ENCODE measurements at regions not wholly inside any gene's neighbourhood (a gene's known extent, or its start where the extent isn't known, plus 50 kb on each side); places are given as distances from the start of the nearest gene placed in this dataset.

- Histone ChIP-seq H3K9ac (ENCODE audit: low read depth in 1 of 3, low read length in 3 of 3) (no peak overlapping the region), H3K27me3 (ENCODE audit: control insufficient read depth in 3 of 3, insufficient read depth in 3 of 3, low read length in 3 of 3) (no peaks in the 10 kb centered on the region), H3K4me1 (ENCODE audit: control insufficient read depth in 3 of 3, insufficient read depth in 3 of 3, low read length in 3 of 3) (no peaks in the 10 kb centered on the region), H3K27ac (ENCODE audit: low read depth, low read length) (no peak overlapping the region), H3K36me3 (ENCODE audit: control insufficient read depth in 3 of 3, insufficient read depth in 3 of 3, low read length in 3 of 3) (no peaks in the 10 kb centered on the region), H3K9me3 (ENCODE audit: control insufficient read depth in 3 of 3, low read length in 3 of 3) (no peaks in the 10 kb centered on the region), H3K4me3 (ENCODE audit: low read length in 3 of 3) (no peak overlapping the region)
Observed at GRCh38 chr5:66345281-66345680, 201.2 kb downstream of the SREK1 start.

- Histone ChIP-seq H3K9me3 (ENCODE audit: control insufficient read depth in 3 of 3, low read length in 3 of 3) (no peaks in the 10 kb centered on the region), H3K27ac (ENCODE audit: low read depth, low read length) (no peak overlapping the region), H3K4me3 (ENCODE audit: low read length in 3 of 3) (no peak overlapping the region), H3K27me3 (ENCODE audit: control insufficient read depth in 3 of 3, insufficient read depth in 3 of 3, low read length in 3 of 3) (no peaks in the 10 kb centered on the region), H3K4me1 (ENCODE audit: control insufficient read depth in 3 of 3, insufficient read depth in 3 of 3, low read length in 3 of 3) (no peaks in the 10 kb centered on the region), H3K9ac (ENCODE audit: low read depth in 1 of 3, low read length in 3 of 3) (no peak overlapping the region), H3K36me3 (ENCODE audit: control insufficient read depth in 3 of 3, insufficient read depth in 3 of 3, low read length in 3 of 3) (no peaks in the 10 kb centered on the region)
Observed at GRCh38 chr5:66346869-66347268, 202.8 kb downstream of the SREK1 start.

- Histone ChIP-seq H3K27me3 (ENCODE audit: control insufficient read depth in 3 of 3, insufficient read depth in 3 of 3, low read length in 3 of 3) (peaks cover 0 to 4% (median 0%) of the 10 kb centered on the region in 3 donors), H3K4me3 (ENCODE audit: low read length in 3 of 3) (no peak overlapping the region), H3K36me3 (ENCODE audit: control insufficient read depth in 3 of 3, insufficient read depth in 3 of 3, low read length in 3 of 3) (no peaks in the 10 kb centered on the region), H3K27ac (ENCODE audit: low read depth, low read length) (no peak overlapping the region), H3K9ac (ENCODE audit: low read depth in 1 of 3, low read length in 3 of 3) (no peak overlapping the region), H3K4me1 (ENCODE audit: control insufficient read depth in 3 of 3, insufficient read depth in 3 of 3, low read length in 3 of 3) (no peaks in the 10 kb centered on the region), H3K9me3 (ENCODE audit: control insufficient read depth in 3 of 3, low read length in 3 of 3) (no peaks in the 10 kb centered on the region)
Observed at GRCh38 chr5:66348387-66349125, 204.5 kb downstream of the SREK1 start.

- Histone ChIP-seq H3K9ac (ENCODE audit: low read depth in 1 of 3, low read length in 3 of 3) (no peak overlapping the region), H3K36me3 (ENCODE audit: control insufficient read depth in 3 of 3, insufficient read depth in 3 of 3, low read length in 3 of 3) (no peaks in the 10 kb centered on the region), H3K27me3 (ENCODE audit: control insufficient read depth in 3 of 3, insufficient read depth in 3 of 3, low read length in 3 of 3) (peaks cover 0 to 4% (median 4%) of the 10 kb centered on the region in 3 donors), H3K4me1 (ENCODE audit: control insufficient read depth in 3 of 3, insufficient read depth in 3 of 3, low read length in 3 of 3) (no peaks in the 10 kb centered on the region), H3K27ac (ENCODE audit: low read depth, low read length) (no peak overlapping the region), H3K9me3 (ENCODE audit: control insufficient read depth in 3 of 3, low read length in 3 of 3) (no peaks in the 10 kb centered on the region), H3K4me3 (ENCODE audit: low read length in 3 of 3) (no peak overlapping the region)
Observed at GRCh38 chr5:66351813-66352212, 207.7 kb downstream of the SREK1 start.

GRCh38 chr5:66353186-66353585 lies 209.1 kb downstream of the SREK1 start:
- no peaks in the 10 kb centered on the region for H3K4me1 ChIP-seq (ENCODE audit: control insufficient read depth in 3 of 3, insufficient read depth in 3 of 3, low read length in 3 of 3)
- H3K27ac ChIP-seq (ENCODE audit: low read depth, low read length): no peak overlapping the region

GRCh38 chr5:66354422-66354821 lies 210.3 kb downstream of the SREK1 start:
- no peak overlapping the region for H3K27ac ChIP-seq (ENCODE audit: low read depth, low read length)
- H3K4me1 ChIP-seq (ENCODE audit: control insufficient read depth in 3 of 3, insufficient read depth in 3 of 3, low read length in 3 of 3): no peaks in the 10 kb centered on the region
- H3K36me3 ChIP-seq (ENCODE audit: control insufficient read depth in 3 of 3, insufficient read depth in 3 of 3, low read length in 3 of 3): no peaks in the 10 kb centered on the region
- H3K4me3 ChIP-seq (ENCODE audit: low read length in 3 of 3): no peak overlapping the region
- no peak overlapping the region for H3K9ac ChIP-seq (ENCODE audit: low read depth in 1 of 3, low read length in 3 of 3)
- peaks cover 0 to 4% (median 4%) of the 10 kb centered on the region in 3 donors for H3K27me3 ChIP-seq (ENCODE audit: control insufficient read depth in 3 of 3, insufficient read depth in 3 of 3, low read length in 3 of 3)
- H3K9me3 ChIP-seq (ENCODE audit: control insufficient read depth in 3 of 3, low read length in 3 of 3): no peaks in the 10 kb centered on the region

More at GRCh38 chr5:66353186-66353585, 209.1 kb downstream of the SREK1 start:
- H3K9me3 ChIP-seq (ENCODE audit: control insufficient read depth in 3 of 3, low read length in 3 of 3): no peaks in the 10 kb centered on the region
- H3K36me3 ChIP-seq (ENCODE audit: control insufficient read depth in 3 of 3, insufficient read depth in 3 of 3, low read length in 3 of 3): no peaks in the 10 kb centered on the region
- H3K27me3 ChIP-seq (ENCODE audit: control insufficient read depth in 3 of 3, insufficient read depth in 3 of 3, low read length in 3 of 3): peaks cover 0 to 4% (median 4%) of the 10 kb centered on the region in 3 donors
- H3K4me3 ChIP-seq (ENCODE audit: low read length in 3 of 3): no peak overlapping the region
- no peak overlapping the region for H3K9ac ChIP-seq (ENCODE audit: low read depth in 1 of 3, low read length in 3 of 3)

- Histone ChIP-seq H3K4me3 (ENCODE audit: low read length in 3 of 3) (no peak overlapping the region), H3K9ac (ENCODE audit: low read depth in 1 of 3, low read length in 3 of 3) (no peak overlapping the region), H3K4me1 (ENCODE audit: control insufficient read depth in 3 of 3, insufficient read depth in 3 of 3, low read length in 3 of 3) (no peaks in the 10 kb centered on the region), H3K9me3 (ENCODE audit: control insufficient read depth in 3 of 3, low read length in 3 of 3) (no peaks in the 10 kb centered on the region), H3K27ac (ENCODE audit: low read depth, low read length) (no peak overlapping the region), H3K36me3 (ENCODE audit: control insufficient read depth in 3 of 3, insufficient read depth in 3 of 3, low read length in 3 of 3) (no peaks in the 10 kb centered on the region), H3K27me3 (ENCODE audit: control insufficient read depth in 3 of 3, insufficient read depth in 3 of 3, low read length in 3 of 3) (peaks cover 0 to 4% (median 4%) of the 10 kb centered on the region in 3 donors)
Observed at GRCh38 chr5:66356011-66356565, 212.0 kb downstream of the SREK1 start.

GRCh38 chr5:66358741-66359140 lies 214.6 kb downstream of the SREK1 start:
- H3K27ac ChIP-seq (ENCODE audit: low read depth, low read length): no peak overlapping the region
- no peaks in the 10 kb centered on the region for H3K4me1 ChIP-seq (ENCODE audit: control insufficient read depth in 3 of 3, insufficient read depth in 3 of 3, low read length in 3 of 3)
- H3K4me3 ChIP-seq (ENCODE audit: low read length in 3 of 3): no peak overlapping the region

GRCh38 chr5:66361070-66361469 lies 217.0 kb downstream of the SREK1 start:
- no peaks in the 10 kb centered on the region for H3K9me3 ChIP-seq (ENCODE audit: control insufficient read depth in 3 of 3, low read length in 3 of 3)
- H3K27me3 ChIP-seq (ENCODE audit: control insufficient read depth in 3 of 3, insufficient read depth in 3 of 3, low read length in 3 of 3): no peaks in the 10 kb centered on the region
- H3K4me1 ChIP-seq (ENCODE audit: control insufficient read depth in 3 of 3, insufficient read depth in 3 of 3, low read length in 3 of 3): no peaks in the 10 kb centered on the region
- H3K9ac ChIP-seq (ENCODE audit: low read depth in 1 of 3, low read length in 3 of 3): no peak overlapping the region
- no peaks in the 10 kb centered on the region for H3K36me3 ChIP-seq (ENCODE audit: control insufficient read depth in 3 of 3, insufficient read depth in 3 of 3, low read length in 3 of 3)
- no peak overlapping the region for H3K4me3 ChIP-seq (ENCODE audit: low read length in 3 of 3)
- H3K27ac ChIP-seq (ENCODE audit: low read depth, low read length): no peak overlapping the region

More at GRCh38 chr5:66358741-66359140, 214.6 kb downstream of the SREK1 start:
- Histone ChIP-seq H3K9me3 (ENCODE audit: control insufficient read depth in 3 of 3, low read length in 3 of 3) (no peaks in the 10 kb centered on the region), H3K27me3 (ENCODE audit: control insufficient read depth in 3 of 3, insufficient read depth in 3 of 3, low read length in 3 of 3) (peaks cover 0 to 4% (median 0%) of the 10 kb centered on the region in 3 donors), H3K9ac (ENCODE audit: low read depth in 1 of 3, low read length in 3 of 3) (no peak overlapping the region), H3K36me3 (ENCODE audit: control insufficient read depth in 3 of 3, insufficient read depth in 3 of 3, low read length in 3 of 3) (no peaks in the 10 kb centered on the region)

GRCh38 chr5:66362046-66362445 lies 217.9 kb downstream of the SREK1 start:
- Histone ChIP-seq H3K4me3 (ENCODE audit: low read length in 3 of 3) (no peak overlapping the region), H3K9ac (ENCODE audit: low read depth in 1 of 3, low read length in 3 of 3) (no peak overlapping the region), H3K27ac (ENCODE audit: low read depth, low read length) (no peak overlapping the region), H3K36me3 (ENCODE audit: control insufficient read depth in 3 of 3, insufficient read depth in 3 of 3, low read length in 3 of 3) (no peaks in the 10 kb centered on the region), H3K9me3 (ENCODE audit: control insufficient read depth in 3 of 3, low read length in 3 of 3) (no peaks in the 10 kb centered on the region), H3K27me3 (ENCODE audit: control insufficient read depth in 3 of 3, insufficient read depth in 3 of 3, low read length in 3 of 3) (no peaks in the 10 kb centered on the region), H3K4me1 (ENCODE audit: control insufficient read depth in 3 of 3, insufficient read depth in 3 of 3, low read length in 3 of 3) (no peaks in the 10 kb centered on the region)

All from skeletal muscle tissue (tissue), 3 donors.